Spleen (tissue), 11 donors: ENCODE measurements at regions not wholly inside any gene's neighbourhood (a gene's known extent, or its start where the extent isn't known, plus 50 kb on each side); places are given as distances from the start of the nearest gene placed in this dataset.

ENCODE experiments used
- DNase-seq: peaks from one replicate; pipeline ENCODE4 v3.0.0-alpha.2; 2020
- H3K27ac ChIP-seq, 8 donors: fragments of 200-600 bp; sonication (generic) in 7 of 8; 1 replicate in 4 of 8; 2 replicates in 4 of 8; pipeline versions ENCODE4 v1.5.0 to v1.8.0; 2016 to 2021; ENCODE audit warnings: inconsistent platforms in 4 of 8, mild to moderate bottlenecking in 4 of 8, moderate library complexity in 1 of 8
- H3K27me3 ChIP-seq, 7 donors: fragments of 200-600 bp; sonication (generic) in 6 of 7; replicated peaks in 1 of 7; 1 replicate in 4 of 7; 2 replicates in 3 of 7; pipeline versions ENCODE4 v1.5.0 to v1.8.0; 2016 to 2021; ENCODE audit warnings: inconsistent platforms in 3 of 7, mild to moderate bottlenecking in 1 of 7
- H3K36me3 ChIP-seq, 6 donors: fragments of 200-600 bp; sonication (generic) in 5 of 6; 1 replicate in 4 of 6; 2 replicates in 2 of 6; pipeline versions ENCODE4 v1.5.0 to v1.8.0; 2016 to 2021; ENCODE audit warnings: inconsistent platforms in 2 of 6
- H3K4me1 ChIP-seq, 6 donors: fragments of 200-600 bp; sonication (generic) in 5 of 6; 1 replicate in 3 of 6; 2 replicates in 3 of 6; pipeline versions ENCODE4 v1.5.0 to v1.8.0; 2016 to 2021; ENCODE audit warnings: inconsistent platforms in 3 of 6
- H3K4me3 ChIP-seq, 8 donors: fragments of 200-600 bp; sonication (generic) in 7 of 8; 1 replicate in 4 of 8; 2 replicates in 4 of 8; pipeline versions ENCODE4 v1.5.0 to v1.8.0; 2016 to 2021; ENCODE audit warnings: inconsistent platforms in 4 of 8, mild to moderate bottlenecking in 4 of 8, moderate library complexity in 2 of 8
- H3K9me3 ChIP-seq, 8 donors: fragments of 200-600 bp; sonication (generic) in 7 of 8; 1 replicate in 4 of 8; 2 replicates in 4 of 8; pipeline versions ENCODE4 v1.5.0 to v1.8.0; 2016 to 2021; ENCODE audit warnings: inconsistent platforms in 4 of 8
- CTCF ChIP-seq, 11 experiments: fragments of 200-600 bp in 7 of 11; fragments of 450-650 bp in 4 of 11; sonication (generic) in 4 of 11; IDR thresholded peaks in 8 of 11; conservative IDR thresholded peaks in 3 of 11; 1 replicate in 7 of 11; 2 replicates in 4 of 11; pipeline versions ENCODE4 v1.4.0 to v1.8.0; 2016 to 2021; ENCODE audit warnings: antibody characterized with exemption in 11 of 11, inconsistent platforms in 4 of 11, mild to moderate bottlenecking in 1 of 11
- POLR2A ChIP-seq, 3 donors: fragments of 450-650 bp; IDR thresholded peaks; one replicate each; pipeline ENCODE4 v1.5.1; 2017; ENCODE audit warnings: antibody characterized with exemption in 3 of 3, mild to moderate bottlenecking in 1 of 3
- POLR2AphosphoS5 ChIP-seq, 3 donors: sonication (generic); formaldehyde crosslinking; IDR thresholded peaks; one replicate each; pipeline ENCODE4 v1.5.1; 2017; ENCODE audit warnings: antibody characterized with exemption in 3 of 3
- WGBS, 5 donors: extraction: QIAGEN DNeasy Blood & Tissue Kit in 3 of 5; methylation state at CpG; one replicate each; pipeline versions ENCODE4 v1.1.5 to v1.1.7; 2013 to 2018; 5-methylcytosine and 5-hydroxymethylcytosine counted together
- intact Hi-C: fragments of 100-400 bp; cut with DNase I; formaldehyde crosslinking; loops from one replicate; pipeline ENCODE4 v1.15.0; 2023; ENCODE audit warnings: low total_unique reads
- donor health status: healthy with polysubstance abuse.
- donor health status: DM: no; HTN: no; CAD: no; lungs with moderate emphysema.
- donor health status: DM: no; HTN: no; CAD: no.
- donor health status: Bipolar disorder and iron deficiency.
- donor health status: healthy.
- donor health status: DM: no; HTN: no; CAD: no.
- donor health status: DM: yes; HTN: yes; CAD: no.

GRCh38 chr15:99478977-99479376 is 86.8 kb upstream of the MEF2A start:
- intact Hi-C loops: no loop called here
- WGBS, 5 donors: 67 to 90% (median 78%) methylated on average over 2 of the region's 2 CpGs
- peaks cover 27 to 54% (median 36%) of the 10 kb centered on the region in 6 donors for H3K4me1 ChIP-seq

GRCh38 chr15:99480016-99480810 is 85.6 kb upstream of the MEF2A start:
- 88 to 92% (median 92%) methylated on average over 10 of the region's 10 CpGs for WGBS, 5 donors
- no peak for TF ChIP-seq CTCF (IDR thresholded peaks at IDR 0.05 in 8 of 11, conservative IDR thresholded peaks at IDR 0.05 in 3 of 11)
- no peak for TF ChIP-seq POLR2AphosphoS5 (IDR thresholded peaks at IDR 0.05)
- TF ChIP-seq POLR2A (IDR thresholded peaks at IDR 0.05): no peak
- no peak overlapping the region for H3K4me3 ChIP-seq
- no peaks in the 10 kb centered on the region for H3K9me3 ChIP-seq
- H3K36me3 ChIP-seq: no peaks in the 10 kb centered on the region
- no peak overlapping the region for H3K27ac ChIP-seq
- no peak for DNase-seq
- H3K27me3 ChIP-seq: no peaks in the 10 kb centered on the region
- peaks cover 18 to 46% (median 27%) of the 10 kb centered on the region in 6 donors for H3K4me1 ChIP-seq
- intact Hi-C loops: no loop called here

More at GRCh38 chr15:99478977-99479376, 86.8 kb upstream of the MEF2A start:
- Histone ChIP-seq H3K36me3 (no peaks in the 10 kb centered on the region), H3K27me3 (no peaks in the 10 kb centered on the region), H3K4me3 (no peak overlapping the region), H3K27ac (no peak overlapping the region), H3K9me3 (no peaks in the 10 kb centered on the region)
- TF ChIP-seq POLR2A (IDR thresholded peaks at IDR 0.05): no peak
- no peak for TF ChIP-seq CTCF (IDR thresholded peaks at IDR 0.05 in 8 of 11, conservative IDR thresholded peaks at IDR 0.05 in 3 of 11)
- TF ChIP-seq POLR2AphosphoS5 (IDR thresholded peaks at IDR 0.05): no peak
- no peak for DNase-seq

- H3K4me1 ChIP-seq: peaks cover 13 to 46% (median 31%) of the 10 kb centered on the region in 6 donors
Measured at GRCh38 chr15:99481113-99481950, 84.5 kb upstream of the MEF2A start.

More at GRCh38 chr15:99481113-99481950, 84.5 kb upstream of the MEF2A start:
- DNase-seq: no peak
- intact Hi-C loops: no loop called here
- no peak overlapping the region for H3K4me3 ChIP-seq
- no peaks in the 10 kb centered on the region for H3K36me3 ChIP-seq
- H3K27me3 ChIP-seq: peaks cover 0 to 6% (median 0%) of the 10 kb centered on the region in 7 donors
- no peaks in the 10 kb centered on the region for H3K9me3 ChIP-seq
- WGBS, 5 donors: 79 to 89% (median 82%) methylated on average over 8 of the region's 8 CpGs
- no peak overlapping the region for H3K27ac ChIP-seq
- TF ChIP-seq POLR2AphosphoS5 (IDR thresholded peaks at IDR 0.05): no peak
- TF ChIP-seq CTCF (IDR thresholded peaks at IDR 0.05 in 8 of 11, conservative IDR thresholded peaks at IDR 0.05 in 3 of 11): no peak
- TF ChIP-seq POLR2A (IDR thresholded peaks at IDR 0.05): no peak
